NCI-H82 treated with DMSO at 0.1 percent for 48 hours (cell line): ENCODE measurements at regions not wholly inside any gene's neighbourhood (a gene's known extent, or its start where the extent isn't known, plus 50 kb on each side); places are given as distances from the start of the nearest gene placed in this dataset.

Experiments used
- DNase-seq: peaks from one replicate; lab custom pipeline; 2025; ENCODE audit not compliant: unreplicated experiment; lab: John Stamatoyannopoulos, UW

DNA sequence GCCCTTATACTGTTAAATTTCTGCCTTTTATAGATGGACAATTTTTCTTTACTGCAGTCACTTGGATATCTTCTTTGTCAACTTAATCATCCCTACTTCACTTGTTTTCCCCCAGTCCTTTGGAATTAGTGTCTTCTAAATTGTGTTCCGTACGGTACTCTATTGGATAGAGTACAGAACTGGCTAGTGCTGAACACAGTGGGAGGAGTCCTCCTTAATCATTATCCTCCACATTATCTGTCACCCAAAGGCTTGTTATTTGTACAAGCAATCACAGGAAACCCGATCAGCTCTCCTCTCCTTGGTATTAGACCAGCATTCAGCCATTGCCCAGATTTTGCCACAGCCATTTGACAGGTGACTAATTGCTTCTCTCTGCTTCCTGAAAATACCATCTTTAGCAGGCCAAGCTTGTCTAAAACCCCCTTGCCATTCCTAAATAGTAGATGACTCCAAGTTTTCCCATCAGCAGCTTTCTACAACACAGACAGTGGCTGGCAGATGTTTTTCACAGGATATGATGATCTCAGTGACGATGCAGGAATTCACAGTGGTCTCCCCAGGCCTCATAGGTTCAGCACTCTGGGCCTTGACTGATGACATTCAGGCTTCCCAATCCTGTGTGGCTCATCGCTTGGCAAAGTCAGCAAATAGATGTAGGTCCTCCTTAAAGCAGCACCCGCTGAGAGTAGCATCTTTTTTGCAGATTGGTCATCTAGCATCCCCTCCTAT, 216.0 kb upstream of the RGS6 start:
- peak; percentile 59 for DNase-seq

DNA sequence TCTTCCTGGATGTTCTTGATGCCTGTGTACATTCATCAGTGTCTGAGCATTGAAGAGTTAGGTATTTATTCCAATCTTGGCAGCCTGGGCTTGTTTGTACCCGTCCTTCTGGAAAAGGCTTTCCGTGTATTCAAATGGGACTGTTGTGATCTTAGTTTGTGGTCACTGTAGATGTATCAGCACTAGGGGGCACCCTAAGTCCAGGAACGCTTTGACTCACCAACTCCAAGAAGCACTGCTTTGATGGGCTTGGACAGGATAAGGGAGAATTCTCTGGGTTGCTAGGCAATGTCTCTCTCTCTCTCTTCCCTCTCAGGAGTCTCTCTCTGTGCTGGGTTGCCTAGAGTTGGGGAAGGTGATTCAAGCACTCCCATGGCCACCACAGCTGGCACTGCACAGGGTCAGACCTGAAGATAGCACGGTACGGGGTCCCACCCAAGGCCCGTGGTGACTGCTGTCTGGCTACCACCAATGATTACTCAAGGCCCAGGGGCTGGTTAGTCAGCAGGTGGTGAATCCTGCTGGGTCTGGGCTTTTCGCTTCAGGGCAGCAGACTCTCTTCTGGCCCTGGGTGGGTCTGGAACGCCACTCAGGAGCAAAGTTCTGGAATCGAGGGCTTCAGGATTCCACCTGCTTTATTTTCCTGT, 211.1 kb upstream of the RGS6 start:
- DNase-seq, result peak; percentile 40

DNA sequence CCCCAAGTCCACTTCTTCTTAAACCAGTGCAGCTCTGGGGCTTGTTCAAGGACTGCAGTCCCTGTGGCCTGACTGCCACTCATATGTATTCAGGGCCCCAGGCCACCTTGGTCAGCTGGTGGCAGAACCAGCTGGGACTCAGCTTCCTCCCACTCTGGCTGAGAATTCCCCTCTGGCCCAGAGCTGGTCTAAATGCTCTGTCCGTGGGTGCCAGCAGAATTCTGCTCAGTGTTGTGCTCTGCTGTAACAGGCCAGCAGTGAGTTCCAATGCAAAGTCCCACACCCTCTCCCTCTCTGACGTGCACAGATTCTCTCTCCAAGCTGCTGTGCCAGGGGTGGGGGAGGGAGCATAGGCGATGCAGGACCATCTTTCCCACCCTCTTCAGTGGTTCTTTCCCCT, 210.4 kb upstream of the RGS6 start:
- no peak for DNase-seq

DNA sequence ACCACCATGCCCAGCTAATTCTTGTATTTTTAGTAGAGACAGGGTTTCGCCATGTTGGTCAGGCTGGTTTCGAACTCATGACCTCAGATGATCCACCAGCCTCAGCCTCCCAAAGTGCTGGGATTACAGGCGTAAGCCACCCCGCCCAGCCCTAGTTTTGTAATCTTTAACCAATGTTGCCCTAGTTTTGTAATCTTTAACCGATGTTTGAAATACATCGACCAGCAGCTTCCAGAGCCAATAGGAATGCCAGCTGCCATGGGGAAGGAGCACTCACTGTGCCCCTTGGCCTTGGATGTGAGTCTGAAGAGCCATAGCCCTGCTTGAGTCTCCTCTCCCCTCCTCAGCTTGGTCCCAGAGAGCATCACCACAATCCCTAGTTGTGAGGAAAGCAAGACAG, 209.3 kb upstream of the RGS6 start:
- DNase-seq, result no peak

DNA sequence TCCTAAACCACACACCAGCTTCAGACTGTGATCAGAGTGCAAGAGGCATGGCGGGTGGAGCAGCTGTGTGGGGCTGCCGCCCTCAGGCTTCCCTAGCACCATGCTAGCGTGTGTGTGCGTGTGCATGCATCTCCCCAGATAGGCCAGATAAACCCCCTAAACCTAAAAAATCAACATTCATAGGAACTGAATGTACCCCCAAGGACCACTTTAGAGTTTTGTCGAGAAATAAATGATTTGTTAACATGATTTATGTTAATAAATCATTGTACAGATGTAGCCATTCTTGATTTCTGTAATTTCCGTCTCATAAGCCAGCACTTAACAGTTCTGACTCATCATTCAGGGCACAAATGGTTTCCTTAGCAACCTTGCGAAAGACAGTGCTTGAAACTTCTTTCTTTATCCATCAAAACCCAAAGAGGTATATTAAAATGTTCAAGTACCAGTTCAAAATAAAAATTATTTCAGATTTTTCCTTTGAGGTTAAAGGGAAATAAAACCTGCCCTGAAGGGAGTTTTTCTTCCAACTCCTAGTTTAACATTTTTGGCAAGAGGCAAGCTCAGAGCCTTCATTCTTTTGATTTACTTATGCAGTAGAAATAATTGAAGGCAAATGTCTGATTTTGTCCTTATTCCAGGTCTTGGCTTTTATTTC, 206.2 kb upstream of the RGS6 start:
- no peak for DNase-seq

DNA sequence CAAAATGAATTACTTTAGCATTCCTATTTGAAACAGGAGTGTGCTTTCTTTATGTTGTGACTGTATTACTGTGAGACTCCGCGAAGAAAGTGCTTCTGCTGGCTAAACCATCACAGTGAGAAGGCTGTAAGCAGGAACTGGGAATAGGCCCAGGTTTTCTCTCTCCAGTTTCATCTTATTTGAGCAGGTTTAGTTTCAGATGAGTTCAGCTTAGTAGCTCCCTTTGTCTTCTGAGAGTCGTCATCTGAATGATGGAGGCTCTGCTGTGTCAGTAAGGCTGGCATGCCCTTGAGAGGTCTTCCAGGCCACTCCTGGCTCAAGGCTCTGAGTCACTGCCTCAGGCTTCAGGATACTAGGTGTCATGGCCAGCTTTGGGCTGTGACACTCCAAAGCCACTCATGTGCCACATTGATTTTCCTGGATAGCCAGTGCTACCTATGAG, 205.6 kb upstream of the RGS6 start:
- DNase-seq, result no peak

DNA sequence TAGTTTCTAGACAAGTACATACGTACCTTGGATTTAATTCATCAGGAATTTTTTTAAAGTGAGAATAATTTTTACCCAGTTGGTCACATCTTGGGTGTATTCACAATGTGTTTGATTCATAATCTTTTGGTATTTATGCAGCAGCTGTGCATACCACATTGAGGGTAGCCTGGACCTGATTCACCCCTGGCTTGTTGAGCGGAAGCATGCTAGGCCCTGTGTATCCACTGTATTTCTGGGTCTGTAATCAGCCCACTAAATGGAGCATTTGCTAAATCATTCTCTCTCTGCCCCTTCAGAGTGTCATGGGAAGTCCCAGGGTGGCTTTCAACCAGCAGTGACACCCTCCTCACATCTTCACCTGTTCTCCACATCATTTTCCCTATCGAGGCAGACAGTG, 203.8 kb upstream of the RGS6 start:
- DNase-seq, result no peak

DNA sequence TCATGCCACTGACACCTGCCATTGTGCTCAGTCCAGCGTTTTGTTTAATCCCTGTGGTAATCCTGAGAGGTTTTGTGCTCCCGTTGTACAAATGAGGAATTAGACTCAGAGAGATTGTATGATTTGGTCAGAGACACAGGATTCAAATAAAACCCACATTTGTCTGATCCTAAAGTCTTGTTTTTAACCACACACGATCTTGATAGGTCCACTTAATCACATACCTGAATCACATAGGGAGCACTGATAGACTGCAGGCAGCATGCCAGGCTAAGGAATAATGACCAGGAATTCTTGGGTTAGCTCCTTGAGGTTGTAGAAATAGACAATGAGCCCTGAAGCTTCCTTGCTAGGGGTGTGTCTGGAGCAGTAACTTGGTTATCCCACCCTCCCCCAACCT, 202.6 kb upstream of the RGS6 start:
- peak; percentile 11 for DNase-seq

DNA sequence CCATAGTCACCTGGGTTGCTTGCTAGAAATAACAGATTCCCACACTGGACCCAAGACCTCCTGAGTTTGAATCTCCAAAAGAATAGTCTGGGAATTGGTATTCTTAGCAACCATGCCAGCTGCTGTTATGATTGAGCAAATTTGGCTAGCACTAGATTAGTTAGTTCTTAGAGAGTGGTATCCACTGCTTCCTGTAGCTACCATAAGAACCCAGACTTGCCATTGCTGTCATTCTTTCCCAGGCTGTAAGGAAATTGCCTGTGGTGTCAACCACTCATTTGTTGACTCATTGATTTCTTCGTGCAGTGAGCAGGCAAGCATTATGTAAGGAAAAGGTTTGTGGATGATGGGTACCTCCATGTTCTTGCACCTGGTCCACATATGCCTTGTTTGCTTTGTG, 201.8 kb upstream of the RGS6 start:
- DNase-seq, result no peak

DNA sequence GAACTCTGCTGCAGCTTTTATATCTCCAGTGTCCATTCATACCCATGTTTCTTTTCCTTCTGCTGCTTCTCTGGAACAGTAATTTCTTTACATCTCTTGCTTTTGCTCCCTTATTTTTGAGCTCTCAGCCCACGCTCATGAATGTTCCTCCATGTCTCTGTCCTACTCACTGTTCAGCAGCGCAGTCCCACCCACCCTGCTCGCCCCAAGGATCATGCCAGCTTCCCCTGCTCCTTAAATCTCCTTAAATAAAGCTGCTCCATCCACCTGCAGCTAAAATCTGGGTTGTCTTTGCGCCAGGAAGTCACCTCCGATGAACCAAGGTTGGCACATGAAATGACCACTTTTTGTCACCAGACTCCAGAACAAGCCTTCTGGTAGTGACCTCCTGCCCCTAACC, 201.1 kb upstream of the RGS6 start:
- no peak for DNase-seq

DNA sequence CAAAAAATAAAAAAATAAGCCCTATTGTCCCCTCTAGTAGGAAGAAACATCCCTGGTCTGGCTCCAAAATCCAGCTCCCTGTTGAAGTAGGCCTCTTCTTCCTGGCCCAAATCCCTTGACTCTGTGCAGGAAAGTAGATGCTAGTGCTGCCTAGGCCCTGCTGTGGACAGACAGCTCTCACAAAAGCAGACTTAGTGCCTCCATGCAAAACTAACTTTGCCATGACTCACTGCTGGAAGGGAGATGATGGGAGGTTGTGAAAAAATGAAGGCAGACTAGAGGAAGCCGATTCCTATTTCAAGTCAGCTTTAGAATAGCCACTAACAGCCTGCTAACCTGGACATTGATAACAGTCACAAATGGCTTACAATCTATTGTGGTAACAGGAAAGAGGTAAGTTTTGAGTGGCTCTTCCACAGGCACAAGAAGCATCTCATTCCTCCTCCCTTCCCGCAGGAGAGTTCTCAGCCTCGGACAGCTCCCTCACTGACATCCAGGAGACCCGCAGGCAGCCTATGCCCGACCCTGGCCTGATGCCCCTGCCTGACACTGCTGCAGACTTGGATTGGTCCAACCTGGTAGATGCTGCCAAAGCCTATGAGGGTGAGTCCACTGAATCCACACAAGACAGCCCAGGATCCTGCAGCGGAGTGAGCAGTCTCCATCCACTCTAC, 198.9 kb upstream of the RGS6 start:
- no peak for DNase-seq

DNA sequence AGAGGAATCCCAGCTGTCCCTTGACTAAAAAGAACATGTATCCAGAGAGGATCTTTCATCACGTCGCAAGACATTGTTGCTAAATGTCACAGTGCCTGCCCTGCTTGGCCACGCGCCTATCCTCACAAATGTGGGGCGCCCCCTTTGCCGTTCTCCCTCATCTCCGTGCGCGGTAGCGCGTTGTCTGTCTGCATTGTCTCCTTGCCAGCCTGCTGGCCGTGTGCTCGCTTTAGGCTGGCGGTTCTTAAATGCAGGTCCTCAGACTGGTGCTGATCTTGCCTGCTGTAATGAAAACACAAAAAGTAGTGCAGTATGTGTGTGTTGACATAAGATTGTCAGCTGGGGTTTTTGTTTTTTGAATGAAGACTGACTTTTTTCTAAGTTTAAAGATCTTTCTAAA, 198.2 kb upstream of the RGS6 start:
- no peak for DNase-seq

DNA sequence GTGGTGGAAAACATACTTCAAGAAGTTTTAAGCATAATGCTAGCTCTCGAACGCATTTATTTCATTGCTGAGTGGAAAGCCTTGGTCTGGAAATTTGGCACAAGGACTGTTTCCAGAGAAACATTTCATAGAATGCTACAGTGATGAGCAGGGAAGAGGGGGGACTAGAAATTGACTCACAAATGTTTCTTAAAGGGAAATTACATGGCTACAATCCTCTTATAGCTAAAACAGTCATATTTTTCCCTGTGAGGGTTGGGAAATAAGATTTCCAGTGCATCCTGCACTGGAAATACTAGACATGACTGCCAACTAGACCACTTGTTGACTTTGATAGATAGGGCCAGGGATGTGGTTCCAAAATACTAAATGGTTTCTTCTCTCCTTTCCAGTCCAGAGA, 197.3 kb upstream of the RGS6 start:
- DNase-seq, result no peak

DNA sequence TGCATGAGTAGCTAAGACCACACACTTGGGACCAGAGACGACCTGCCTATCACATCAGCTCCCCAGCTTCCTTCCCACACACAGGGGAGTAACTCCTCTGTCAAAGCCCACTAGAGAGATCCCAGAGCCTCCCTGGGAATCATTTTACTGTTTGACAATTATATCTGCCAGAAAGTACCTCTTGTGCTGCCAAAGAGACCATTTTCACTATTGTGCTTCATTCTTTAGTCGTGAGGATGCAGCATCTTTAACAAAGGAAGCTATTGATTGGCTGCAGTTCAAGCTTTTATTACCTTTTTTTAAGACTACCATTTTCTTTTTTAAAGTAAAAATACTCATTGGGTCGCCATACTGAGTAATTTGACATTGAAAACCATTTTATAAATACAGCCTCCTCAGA, 194.5 kb upstream of the RGS6 start:
- DNase-seq, result no peak

DNA sequence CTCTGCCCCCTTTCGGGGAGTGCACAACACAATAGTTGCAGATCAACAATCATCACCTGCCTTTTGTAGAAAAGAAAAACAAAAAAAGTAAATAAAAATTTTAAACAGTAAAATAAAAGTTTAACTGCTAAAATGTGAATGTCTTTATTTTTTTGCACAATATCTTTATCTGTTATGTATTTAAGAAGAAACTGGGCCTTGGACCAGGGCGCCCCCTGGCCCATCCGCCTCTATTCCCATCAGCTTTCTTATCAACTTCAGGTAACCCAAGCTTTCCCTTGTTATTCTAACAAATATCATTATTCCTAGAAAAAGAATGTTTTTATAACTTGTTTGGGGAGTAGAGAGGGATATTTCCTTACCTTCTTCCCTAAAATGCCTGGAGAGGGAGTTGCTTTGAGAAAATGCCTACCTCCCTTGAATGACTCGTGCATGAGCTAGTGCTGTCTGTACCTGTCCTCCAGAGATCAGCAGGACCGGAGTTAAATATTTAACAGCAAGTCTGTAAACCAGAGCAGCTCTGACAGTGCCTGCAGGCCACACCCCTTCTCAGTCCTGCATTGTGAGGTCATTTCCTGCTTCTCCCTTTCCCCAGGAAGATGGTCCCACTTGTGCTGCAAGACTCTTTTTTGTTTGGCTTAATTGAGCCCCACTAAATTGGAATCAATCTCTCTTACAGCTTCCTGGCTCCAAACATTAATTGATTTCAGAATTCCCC, 192.8 kb upstream of the RGS6 start:
- DNase-seq, result no peak

DNA sequence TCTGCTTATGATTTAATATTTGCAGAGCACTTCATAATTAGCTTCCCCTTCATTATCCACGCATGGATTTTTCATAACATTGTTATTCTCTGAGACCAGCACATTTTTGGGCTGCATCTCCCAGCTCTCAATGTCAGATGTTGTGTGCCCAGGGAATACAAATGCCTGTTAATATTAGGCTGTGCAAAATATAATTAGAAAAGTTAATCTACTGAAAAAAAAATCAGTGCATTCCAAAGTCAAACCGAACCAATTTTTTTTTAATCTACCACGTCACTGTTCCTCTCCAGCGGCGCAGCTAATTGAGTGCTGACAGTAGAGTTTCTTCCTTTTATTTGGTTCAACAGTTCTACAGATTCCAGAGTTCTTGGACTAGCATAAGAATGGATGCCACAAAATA, 191.0 kb upstream of the RGS6 start:
- DNase-seq, result no peak

DNA sequence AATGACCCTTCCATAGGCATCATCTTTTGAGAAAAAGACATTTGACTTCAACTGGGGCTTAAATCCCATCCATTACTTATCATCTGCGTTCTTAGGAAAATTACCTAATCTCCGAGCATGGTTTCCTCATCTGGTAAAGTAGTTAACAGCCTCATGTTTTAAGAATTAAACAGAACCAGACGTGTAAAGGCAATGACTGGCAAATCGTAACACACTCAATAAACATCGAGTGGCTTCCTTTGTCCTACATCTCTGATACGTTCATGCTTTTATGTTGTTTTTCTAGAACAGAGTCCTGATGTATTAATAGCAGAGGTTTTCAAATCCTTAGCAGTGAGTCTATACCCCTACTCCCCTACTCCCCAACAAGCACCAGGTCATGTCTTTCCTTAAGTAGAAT, 189.7 kb upstream of the RGS6 start:
- DNase-seq, result no peak

DNA sequence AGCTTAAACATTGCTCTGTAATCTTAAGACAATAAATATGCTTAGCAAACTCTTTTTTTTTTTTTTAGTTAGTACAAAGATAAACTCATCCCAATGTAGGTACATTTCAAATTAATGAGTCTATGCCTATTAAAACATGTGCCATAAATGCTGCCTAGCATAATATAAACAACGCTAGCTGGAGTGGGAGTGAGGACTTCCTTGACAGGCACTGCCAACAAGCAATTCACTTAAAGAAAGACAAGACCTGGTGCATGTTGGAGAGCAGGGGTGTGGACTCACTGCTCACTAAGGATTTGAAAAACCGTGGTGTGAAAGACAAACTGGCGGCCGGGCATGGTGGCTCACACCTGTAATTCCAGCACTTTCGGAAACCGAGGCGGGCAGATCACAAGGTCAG, 187.2 kb upstream of the RGS6 start:
- DNase-seq, result no peak

DNA sequence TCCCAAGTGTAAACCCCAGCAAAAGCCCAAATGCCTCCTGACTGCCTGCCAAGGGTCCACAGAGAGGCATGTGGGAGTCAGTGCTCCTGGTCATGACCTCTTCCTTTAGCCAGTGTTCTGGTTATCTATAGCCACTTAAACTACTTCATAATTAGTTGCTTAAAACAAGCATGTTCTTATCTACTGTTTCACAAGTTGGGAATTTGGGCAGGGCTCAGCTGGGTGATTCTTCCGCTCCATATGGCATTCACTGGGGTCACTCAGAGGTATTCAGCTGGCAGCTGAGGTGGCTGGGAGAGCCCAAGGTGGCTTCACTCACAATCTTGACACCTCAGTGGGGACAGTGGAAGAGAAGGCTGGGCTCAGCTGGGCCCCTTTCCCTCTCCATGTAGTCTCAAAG, 184.0 kb upstream of the RGS6 start:
- DNase-seq, result no peak

DNA sequence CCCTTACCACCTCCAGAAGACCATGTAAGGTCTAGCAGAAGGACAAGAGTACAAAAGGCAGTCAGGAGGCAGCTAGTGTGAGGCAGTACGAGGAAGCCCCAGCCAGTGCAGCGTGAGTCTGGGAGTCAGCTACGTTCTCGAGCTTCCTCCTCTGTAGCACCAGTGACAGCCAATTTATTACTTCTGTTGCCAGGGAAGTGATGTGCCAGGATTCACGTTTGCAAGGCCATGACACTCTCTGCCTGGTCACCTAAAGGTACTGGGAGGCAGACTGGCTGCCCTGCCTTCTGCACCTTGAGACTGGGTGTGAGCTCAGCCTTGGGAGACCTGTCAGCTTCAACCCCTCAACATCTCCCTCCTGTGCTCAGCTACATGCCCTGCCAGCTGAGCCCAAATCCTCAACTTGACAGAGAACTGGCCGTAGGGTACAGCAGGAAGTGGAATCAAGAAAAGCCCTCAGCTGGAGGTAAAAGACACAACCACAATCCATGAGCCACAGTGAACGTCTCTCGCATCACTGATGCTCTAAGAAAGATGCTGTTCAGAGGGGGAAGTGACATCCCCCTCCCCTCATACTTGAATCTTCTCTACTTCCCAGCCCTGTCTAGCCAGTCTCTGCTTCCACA, 182.5 kb upstream of the RGS6 start:
- no peak for DNase-seq

DNA sequence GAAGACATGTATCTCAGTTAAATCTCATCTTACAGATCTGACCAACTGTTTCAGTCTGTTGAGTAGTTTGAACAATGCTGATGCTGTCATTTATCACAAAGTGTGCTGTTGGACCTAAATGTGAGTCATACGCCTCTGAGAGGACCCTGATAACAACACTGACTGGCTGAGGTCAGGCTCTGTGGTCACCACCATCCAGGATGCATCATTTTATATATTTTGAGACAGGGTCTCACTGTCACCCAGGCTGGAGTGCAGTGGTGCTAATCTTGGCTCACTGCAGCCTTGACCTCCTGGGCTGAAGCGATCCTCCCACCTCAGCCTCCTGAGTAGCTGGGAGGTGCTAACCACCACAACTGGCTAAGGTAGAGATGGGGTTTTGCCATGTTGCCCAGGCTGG, 181.0 kb upstream of the RGS6 start:
- DNase-seq, result no peak
